Erythroblast (primary cell): ENCODE measurements at regions not wholly inside any gene's neighbourhood (a gene's known extent, or its start where the extent isn't known, plus 50 kb on each side); places are given as distances from the start of the nearest gene placed in this dataset.

ENCODE experiments used
- GATA1 ChIP-seq: IDR thresholded peaks from 2 replicates; pipeline ENCODE4 v1.6.1; 2011; ENCODE audit warnings: low read depth, mild to moderate bottlenecking, control low read depth, low read length, moderate library complexity
- POLR2A ChIP-seq: IDR thresholded peaks from 2 replicates; pipeline ENCODE4 v1.6.1; 2011; ENCODE audit warnings: mild to moderate bottlenecking, low read length

GRCh38 chr13:19052931-19053330 lies 128.7 kb downstream of the TUBA3C start:
- TF ChIP-seq POLR2A (no peak), GATA1 (no peak)
